ENCODE measurements at regions not wholly inside any gene's neighbourhood (a gene's known extent, or its start where the extent isn't known, plus 50 kb on each side); places are given as distances from the start of the nearest gene placed in this dataset.

GRCh38 chr9:108672475-108673190, 183.2 kb downstream of the ACTL7B start:
- intact Hi-C loops (cut with micrococcal nuclease), result loop anchor here (5.0 kb wide), 1 partner anchor 1205 kb away; no protein-coding TSS in a partner anchor
- Histone ChIP-seq H3K27me3 (ENCODE audit: insufficient read depth, low read length) (no peaks in the 10 kb centered on the region), H3K79me2 (ENCODE audit: insufficient read depth, low read length) (no peaks in the 10 kb centered on the region), H3K9me2 (ENCODE audit: insufficient read depth) (no peaks in the 10 kb centered on the region), H3K4me2 (ENCODE audit: low read length) (no peak overlapping the region), H3K27ac (ENCODE audit: low read depth, low read length) (no peak overlapping the region), H2AFZ (ENCODE audit: low read depth, low read length, poor library complexity, severe bottlenecking) (no peak overlapping the region), H3K4me1 (ENCODE audit: control insufficient read depth in 1 of 2, insufficient read depth in 2 of 2, low read length in 2 of 2) (peaks cover 0 to 6% of the 10 kb centered on the region in 2 experiments; a peak in 1 of 4 replicates), H3K4me3 (replicated peaks in 1 of 2; ENCODE audit: low read depth in 1 of 2, low read length in 2 of 2) (no peak overlapping the region), H3K36me3 (ENCODE audit: control insufficient read depth in 1 of 2, insufficient read depth in 2 of 2, low read length in 2 of 2) (no peaks in the 10 kb centered on the region), H3K9me3 (ENCODE audit: control insufficient read depth in 1 of 2, insufficient read depth in 1 of 2, low read depth in 1 of 2, low read length in 2 of 2) (no peaks in the 10 kb centered on the region), H3K9ac (ENCODE audit: low read length) (no peak overlapping the region), H4K20me1 (ENCODE audit: insufficient read depth) (no peaks in the 10 kb centered on the region)
- RAD21 ChIA-PET (ENCODE audit: low non-redundant PET in 1 of 2, low total read pairs in 2 of 2, uncharacterized antibody in 2 of 2, unreplicated experiment in 2 of 2), result no interaction called here
- no TSS peak for BruUV-seq (replicated peaks)
- POLR2A ChIA-PET, result no interaction called here
- TF ChIP-seq CTCF (IDR thresholded peaks at IDR 0.05 in 2 of 3, conservative IDR thresholded peaks at IDR 0.05 in 1 of 3; ENCODE audit: borderline replicate concordance in 1 of 3, insufficient read depth in 1 of 3, low read depth in 2 of 3, low read length in 2 of 3), result no peak
- no peak for TF ChIP-seq SIN3A (IDR thresholded peaks at IDR 0.05; ENCODE audit: low read depth)
- TF ChIP-seq ZNF274 (IDR thresholded peaks at IDR 0.05; ENCODE audit: low read depth, low read length), result no peak
- TF ChIP-seq ELF1 (IDR thresholded peaks at IDR 0.05; ENCODE audit: borderline replicate concordance, low read depth), result no peak
- TF ChIP-seq ZFX (IDR thresholded peaks at IDR 0.05), result no peak
- TF ChIP-seq SP1 (IDR thresholded peaks at IDR 0.05; ENCODE audit: low read depth), result no peak
- TF ChIP-seq CBX3 (IDR thresholded peaks at IDR 0.05; ENCODE audit: low read depth), result no peak
- TF ChIP-seq POLR2A (IDR thresholded peaks at IDR 0.05; ENCODE audit: borderline replicate concordance, extremely low read depth, insufficient read depth, insufficient read length), result no peak
- CTCF ChIA-PET, result no interaction called here
- DNase-seq (ENCODE audit: low read depth, low spot score), result no peak
- no peak for ATAC-seq

All from HCT116 (cell line).